SK-N-SH (cell line): ENCODE measurements at regions not wholly inside any gene's neighbourhood (a gene's known extent, or its start where the extent isn't known, plus 50 kb on each side); places are given as distances from the start of the nearest gene placed in this dataset.

Experiments
- CTCF ChIA-PET: fragments of 300-600, 350-600 bp; formaldehyde crosslinking; extraction: SDS; loops from one replicate; lab custom pipeline; 2021; lab: Yijun Ruan, JAX
- POLR2A ChIA-PET: fragments of 350-600 bp; sonication (Branson Sonifier 250); formaldehyde crosslinking; extraction: SDS; loops from one replicate; lab custom pipeline; 2020; ENCODE audit warnings: antibody characterized with exemption, inconsistent platforms; lab: Yijun Ruan, JAX
- DNase-seq: peaks from one replicate; pipeline ENCODE4 v3.0.0; 2012
- H2AFZ ChIP-seq: fragments of 200-600 bp; sonication (generic); 2 replicates; pipeline ENCODE4 v1.8.1; 2016; ENCODE audit warnings: antibody characterized with exemption, mild to moderate bottlenecking, low read depth
- H3F3A ChIP-seq: fragments of 200-600 bp; sonication (generic); replicated peaks from 2 replicates; pipeline ENCODE3; 2016; ENCODE audit warnings: antibody characterized with exemption, mild to moderate bottlenecking; ENCODE audit not compliant: insufficient read depth
- H3K27ac ChIP-seq, 2 experiments: fragments of 200-500 bp in 1 of 2; fragments of 200-600 bp in 1 of 2; sonication (Bioruptor generic) in 1 of 2; sonication (generic), shearing (Covaris generic) in 1 of 2; 2 replicates each; pipeline versions ENCODE4 v1.5.1 to v1.6.1; 2014 to 2016; ENCODE audit warnings: low read depth in 2 of 2, inconsistent platforms in 1 of 2, low read length in 1 of 2, mild to moderate bottlenecking in 1 of 2, mixed read lengths in 1 of 2
- H3K27me3 ChIP-seq: fragments of 200-600 bp; sonication (generic), shearing (Covaris generic); 2 replicates; pipeline ENCODE4 v1.6.1; 2016; ENCODE audit warnings: mixed run types; ENCODE audit not compliant: insufficient read depth
- H3K36me3 ChIP-seq, 2 experiments: fragments of 200-500 bp in 1 of 2; fragments of 200-600 bp in 1 of 2; sonication (Bioruptor generic) in 1 of 2; sonication (generic) in 1 of 2; replicated peaks in 1 of 2; 2 replicates each; pipeline versions ENCODE3 to v1.5.1; 2014 to 2016; ENCODE audit warnings: low read length in 1 of 2, mild to moderate bottlenecking in 1 of 2; ENCODE audit not compliant: insufficient read depth in 2 of 2, control insufficient read depth in 1 of 2
- H3K4me1 ChIP-seq, 2 experiments: fragments of 200-500 bp in 1 of 2; fragments of 200-600 bp in 1 of 2; sonication (Bioruptor generic) in 1 of 2; sonication (generic), shearing (Covaris generic) in 1 of 2; 2 replicates each; pipeline versions ENCODE4 v1.5.1 to v1.6.1; 2014 to 2016; ENCODE audit warnings: low read depth in 1 of 2, low read length in 1 of 2, mixed run types in 1 of 2; ENCODE audit not compliant: insufficient read depth in 2 of 2, control insufficient read depth in 1 of 2
- H3K4me2 ChIP-seq: fragments of 200-600 bp; sonication (generic), shearing (Covaris generic); 2 replicates; pipeline ENCODE4 v1.6.1; 2017; ENCODE audit warnings: mixed run types
- H3K4me3 ChIP-seq, 2 experiments: fragments of 200-500 bp in 1 of 2; fragments of 200-600 bp in 1 of 2; sonication (Bioruptor generic) in 1 of 2; sonication (generic), shearing (Covaris generic) in 1 of 2; 2 replicates each; pipeline versions ENCODE4 v1.5.1 to v1.8.1; 2014 to 2016; ENCODE audit warnings: low read depth in 2 of 2, inconsistent platforms in 1 of 2, low read length in 1 of 2, mild to moderate bottlenecking in 1 of 2, mixed read lengths in 1 of 2, moderate library complexity in 1 of 2
- H3K79me2 ChIP-seq: fragments of 200-600 bp; sonication (generic); 2 replicates; pipeline ENCODE4 v1.8.1; 2017; ENCODE audit warnings: mild to moderate bottlenecking; ENCODE audit not compliant: insufficient read depth
- H3K9ac ChIP-seq: fragments of 200-600 bp; sonication (generic); 2 replicates; pipeline ENCODE4 v1.6.1; 2017; ENCODE audit warnings: mixed run types
- H3K9me2 ChIP-seq: fragments of 200-600 bp; sonication (generic); 2 replicates; pipeline ENCODE4 v1.6.1; 2017; ENCODE audit warnings: mixed run types
- H3K9me3 ChIP-seq: fragments of 200-600 bp; sonication (generic); 2 replicates; pipeline ENCODE4 v1.6.1; 2017; ENCODE audit warnings: mixed run types, mild to moderate bottlenecking, moderate library complexity
- H4K20me1 ChIP-seq: fragments of 200-600 bp; sonication (generic); 2 replicates; pipeline ENCODE4 v1.6.1; 2017; ENCODE audit warnings: mild to moderate bottlenecking, mixed run types; ENCODE audit not compliant: insufficient read depth
- CHD2 ChIP-seq: fragments of 150-350 bp; IDR thresholded peaks from 2 replicates; pipeline ENCODE4 v1.6.1; 2018; ENCODE audit warnings: low read length; ENCODE audit not compliant: partially characterized antibody
- EP300 ChIP-seq, 2 experiments: IDR thresholded peaks; 2 replicates each; pipeline versions ENCODE4 v1.4.0 to v1.6.1; 2012; ENCODE audit warnings: borderline replicate concordance in 1 of 2, low read depth in 1 of 2, low read length in 1 of 2
- FOSL2 ChIP-seq: IDR thresholded peaks from 2 replicates; pipeline ENCODE4 v1.4.0; 2012; ENCODE audit warnings: low read depth, mild to moderate bottlenecking, moderate library complexity, borderline replicate concordance
- FOXM1 ChIP-seq: IDR thresholded peaks from 2 replicates; pipeline ENCODE4 v1.4.0; 2012; ENCODE audit warnings: low read depth, mild to moderate bottlenecking
- GABPA ChIP-seq: IDR thresholded peaks from 2 replicates; pipeline ENCODE4 v1.4.0; 2012; ENCODE audit warnings: low read depth, mild to moderate bottlenecking
- GATA2 ChIP-seq: sonication (generic); formaldehyde crosslinking; IDR thresholded peaks from 2 replicates; pipeline ENCODE4 v1.5.0; 2020; ENCODE audit warnings: mild to moderate bottlenecking, missing genetic modification reagents
- MEF2A ChIP-seq: IDR thresholded peaks from 2 replicates; pipeline ENCODE4 v1.4.0; 2012; ENCODE audit warnings: low read depth, borderline replicate concordance
- MXI1 ChIP-seq: IDR thresholded peaks from 2 replicates; pipeline ENCODE4 v1.6.1; 2012; ENCODE audit warnings: mild to moderate bottlenecking, low read depth, low read length, improper control_type of control experiment
- POLR2AphosphoS5 ChIP-seq: IDR thresholded peaks from 2 replicates; pipeline ENCODE4 v1.6.1; 2012; ENCODE audit warnings: low read depth, low read length
- RAD21 ChIP-seq: IDR thresholded peaks from 2 replicates; pipeline ENCODE4 v1.6.1; 2012; ENCODE audit warnings: mild to moderate bottlenecking, low read length
- RCOR1 ChIP-seq: fragments of 150-350 bp; IDR thresholded peaks from 2 replicates; pipeline ENCODE4 v1.6.1; 2017; ENCODE audit warnings: antibody characterized with exemption, low read length
- RFX5 ChIP-seq: IDR thresholded peaks from 2 replicates; pipeline ENCODE4 v1.6.1; 2012; ENCODE audit warnings: mild to moderate bottlenecking, improper control_type of control experiment, low read length
- SIN3A ChIP-seq: IDR thresholded peaks from 2 replicates; pipeline ENCODE4 v1.6.1; 2012; ENCODE audit warnings: low read depth, mild to moderate bottlenecking, low read length, moderate library complexity, borderline replicate concordance
- TCF12 ChIP-seq: IDR thresholded peaks from 2 replicates; pipeline ENCODE4 v1.4.0; 2012
- YY1 ChIP-seq: IDR thresholded peaks from 2 replicates; pipeline ENCODE4 v1.4.0; 2012; ENCODE audit warnings: low read depth, mild to moderate bottlenecking
- WGBS: methylation state at CpG from one replicate; pipeline ENCODE4 v1.1.6; 2017; ENCODE audit warnings: low lambda C conversion rate; 5-methylcytosine and 5-hydroxymethylcytosine counted together
- TF ChIP-seq, protein P1 (sequence below): fragments of 150-350 bp; IDR thresholded peaks from 2 replicates; pipeline ENCODE4 v1.6.1; 2016; ENCODE audit warnings: mild to moderate bottlenecking, low read depth, low read length
- TF ChIP-seq, protein P2 (sequence below): IDR thresholded peaks from 2 replicates; pipeline ENCODE4; 2012
- TF ChIP-seq, protein P3 (sequence below): fragments of 200-600 bp; sonication (generic); IDR thresholded peaks from 2 replicates; pipeline ENCODE4 v1.6.1; 2017; ENCODE audit warnings: antibody characterized with exemption, mild to moderate bottlenecking, moderate library complexity
- TF ChIP-seq, protein P4 (sequence below): IDR thresholded peaks from 2 replicates; pipeline ENCODE4 v1.4.0; 2012; ENCODE audit warnings: low read depth, borderline replicate concordance
- TF ChIP-seq, protein P5 (sequence below): IDR thresholded peaks from 2 replicates; pipeline ENCODE4 v1.4.0; 2012; ENCODE audit warnings: low read depth

DNA sequence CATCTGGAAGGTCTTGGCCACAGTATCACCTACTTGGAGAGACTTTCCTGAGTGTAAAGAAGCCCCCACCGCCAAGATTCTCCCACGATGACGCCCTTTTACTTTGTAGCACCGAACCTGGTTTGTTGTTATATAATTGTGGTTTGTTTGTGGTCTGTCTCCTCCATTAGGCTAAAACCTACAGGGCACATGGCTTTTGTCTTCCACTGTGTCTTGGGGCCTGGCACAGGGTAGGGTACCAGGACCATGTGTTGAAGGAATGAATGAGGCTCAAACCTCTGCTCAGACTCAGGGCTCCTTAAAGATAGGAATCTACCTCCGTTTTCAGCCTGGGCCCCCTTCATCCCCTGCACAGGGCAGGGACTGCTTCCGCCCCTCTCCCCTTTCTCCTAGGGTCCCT is 59.4 kb upstream of the CCDC167 start:
- no peak overlapping the region for H3K4me2 ChIP-seq
- ChIA-PET CTCF (interaction anchor here (0.7 to 1.8 kb wide), 3 partner anchors 21 to 42 kb away, joined by 3 to 6 read pairs (median 4); no protein-coding TSS in a partner anchor), POLR2A (no interaction called here)
- TF ChIP-seq GATA2 (no peak), RFX5 (no peak), EP300 (IDR thresholded peaks at IDR 0.05; ENCODE audit: borderline replicate concordance in 1 of 2, low read depth in 1 of 2, low read length in 1 of 2) (no peak), TCF12 (no peak), YY1 (no peak), RAD21 (no peak), MEF2A (no peak), CHD2 (no peak), RCOR1 (no peak), GABPA (no peak), SIN3A (no peak), POLR2AphosphoS5 (no peak), FOXM1 (no peak), MXI1 (no peak), FOSL2 (no peak)
- TF ChIP-seq, protein P1, sequence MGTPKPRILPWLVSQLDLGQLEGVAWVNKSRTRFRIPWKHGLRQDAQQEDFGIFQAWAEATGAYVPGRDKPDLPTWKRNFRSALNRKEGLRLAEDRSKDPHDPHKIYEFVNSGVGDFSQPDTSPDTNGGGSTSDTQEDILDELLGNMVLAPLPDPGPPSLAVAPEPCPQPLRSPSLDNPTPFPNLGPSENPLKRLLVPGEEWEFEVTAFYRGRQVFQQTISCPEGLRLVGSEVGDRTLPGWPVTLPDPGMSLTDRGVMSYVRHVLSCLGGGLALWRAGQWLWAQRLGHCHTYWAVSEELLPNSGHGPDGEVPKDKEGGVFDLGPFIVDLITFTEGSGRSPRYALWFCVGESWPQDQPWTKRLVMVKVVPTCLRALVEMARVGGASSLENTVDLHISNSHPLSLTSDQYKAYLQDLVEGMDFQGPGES: no peak
- TF ChIP-seq, protein P2, sequence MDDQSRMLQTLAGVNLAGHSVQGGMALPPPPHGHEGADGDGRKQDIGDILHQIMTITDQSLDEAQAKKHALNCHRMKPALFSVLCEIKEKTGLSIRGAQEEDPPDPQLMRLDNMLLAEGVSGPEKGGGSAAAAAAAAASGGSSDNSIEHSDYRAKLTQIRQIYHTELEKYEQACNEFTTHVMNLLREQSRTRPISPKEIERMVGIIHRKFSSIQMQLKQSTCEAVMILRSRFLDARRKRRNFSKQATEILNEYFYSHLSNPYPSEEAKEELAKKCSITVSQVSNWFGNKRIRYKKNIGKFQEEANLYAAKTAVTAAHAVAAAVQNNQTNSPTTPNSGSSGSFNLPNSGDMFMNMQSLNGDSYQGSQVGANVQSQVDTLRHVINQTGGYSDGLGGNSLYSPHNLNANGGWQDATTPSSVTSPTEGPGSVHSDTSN: no peak
- TF ChIP-seq, protein P3, sequence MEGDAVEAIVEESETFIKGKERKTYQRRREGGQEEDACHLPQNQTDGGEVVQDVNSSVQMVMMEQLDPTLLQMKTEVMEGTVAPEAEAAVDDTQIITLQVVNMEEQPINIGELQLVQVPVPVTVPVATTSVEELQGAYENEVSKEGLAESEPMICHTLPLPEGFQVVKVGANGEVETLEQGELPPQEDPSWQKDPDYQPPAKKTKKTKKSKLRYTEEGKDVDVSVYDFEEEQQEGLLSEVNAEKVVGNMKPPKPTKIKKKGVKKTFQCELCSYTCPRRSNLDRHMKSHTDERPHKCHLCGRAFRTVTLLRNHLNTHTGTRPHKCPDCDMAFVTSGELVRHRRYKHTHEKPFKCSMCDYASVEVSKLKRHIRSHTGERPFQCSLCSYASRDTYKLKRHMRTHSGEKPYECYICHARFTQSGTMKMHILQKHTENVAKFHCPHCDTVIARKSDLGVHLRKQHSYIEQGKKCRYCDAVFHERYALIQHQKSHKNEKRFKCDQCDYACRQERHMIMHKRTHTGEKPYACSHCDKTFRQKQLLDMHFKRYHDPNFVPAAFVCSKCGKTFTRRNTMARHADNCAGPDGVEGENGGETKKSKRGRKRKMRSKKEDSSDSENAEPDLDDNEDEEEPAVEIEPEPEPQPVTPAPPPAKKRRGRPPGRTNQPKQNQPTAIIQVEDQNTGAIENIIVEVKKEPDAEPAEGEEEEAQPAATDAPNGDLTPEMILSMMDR: no peak
- TF ChIP-seq, protein P4, sequence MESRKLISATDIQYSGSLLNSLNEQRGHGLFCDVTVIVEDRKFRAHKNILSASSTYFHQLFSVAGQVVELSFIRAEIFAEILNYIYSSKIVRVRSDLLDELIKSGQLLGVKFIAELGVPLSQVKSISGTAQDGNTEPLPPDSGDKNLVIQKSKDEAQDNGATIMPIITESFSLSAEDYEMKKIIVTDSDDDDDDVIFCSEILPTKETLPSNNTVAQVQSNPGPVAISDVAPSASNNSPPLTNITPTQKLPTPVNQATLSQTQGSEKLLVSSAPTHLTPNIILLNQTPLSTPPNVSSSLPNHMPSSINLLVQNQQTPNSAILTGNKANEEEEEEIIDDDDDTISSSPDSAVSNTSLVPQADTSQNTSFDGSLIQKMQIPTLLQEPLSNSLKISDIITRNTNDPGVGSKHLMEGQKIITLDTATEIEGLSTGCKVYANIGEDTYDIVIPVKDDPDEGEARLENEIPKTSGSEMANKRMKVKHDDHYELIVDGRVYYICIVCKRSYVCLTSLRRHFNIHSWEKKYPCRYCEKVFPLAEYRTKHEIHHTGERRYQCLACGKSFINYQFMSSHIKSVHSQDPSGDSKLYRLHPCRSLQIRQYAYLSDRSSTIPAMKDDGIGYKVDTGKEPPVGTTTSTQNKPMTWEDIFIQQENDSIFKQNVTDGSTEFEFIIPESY: no peak
- TF ChIP-seq, protein P5, sequence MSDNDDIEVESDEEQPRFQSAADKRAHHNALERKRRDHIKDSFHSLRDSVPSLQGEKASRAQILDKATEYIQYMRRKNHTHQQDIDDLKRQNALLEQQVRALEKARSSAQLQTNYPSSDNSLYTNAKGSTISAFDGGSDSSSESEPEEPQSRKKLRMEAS: no peak
- peaks cover 5 to 30% of the 10 kb centered on the region in 2 experiments; a peak in 2 of 4 replicates for H3K4me1 ChIP-seq
- no peaks in the 10 kb centered on the region for H3F3A ChIP-seq
- no peak overlapping the region for H2AFZ ChIP-seq
- H3K9me3 ChIP-seq: no peaks in the 10 kb centered on the region
- DNase-seq: no peak
- H3K27me3 ChIP-seq: no peaks in the 10 kb centered on the region
- 77% methylated on average over 6 of the region's 6 CpGs for WGBS
- no peak overlapping the region for H3K9ac ChIP-seq
- H3K36me3 ChIP-seq: no peaks in the 10 kb centered on the region
- H3K79me2 ChIP-seq: no peaks in the 10 kb centered on the region
- no peak overlapping the region for H3K4me3 ChIP-seq
- no peaks in the 10 kb centered on the region for H4K20me1 ChIP-seq
- no peaks in the 10 kb centered on the region for H3K9me2 ChIP-seq
- H3K27ac ChIP-seq: no peak overlapping the region
